ENCODE measurements at regions not wholly inside any gene's neighbourhood (a gene's known extent, or its start where the extent isn't known, plus 50 kb on each side); places are given as distances from the start of the nearest gene placed in this dataset.

DNA sequence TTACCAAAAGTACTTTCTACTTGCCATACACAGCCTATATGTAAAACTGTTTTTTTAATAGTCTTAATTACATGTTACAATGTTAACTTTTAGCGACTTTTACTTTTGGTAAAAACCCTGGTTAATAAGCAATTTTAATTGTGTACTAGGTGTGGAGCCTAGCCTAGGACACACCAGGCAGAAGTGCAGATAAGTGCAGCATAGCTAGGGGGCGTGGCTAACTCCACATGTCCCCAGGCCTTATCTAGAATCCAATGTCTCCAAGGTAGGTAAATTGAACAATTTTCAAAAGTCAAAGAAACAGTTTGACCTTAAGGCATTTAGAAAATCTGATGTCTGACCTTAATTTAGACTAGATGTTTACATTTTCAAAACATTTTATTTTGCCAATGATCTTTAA is 858.7 kb downstream of the CCSER2 start:
- Histone ChIP-seq H3K27me3 (no peaks in the 10 kb centered on the region), H3K27ac (no peak overlapping the region), H3K4me1 (no peaks in the 10 kb centered on the region), H3K4me3 (no peak overlapping the region), H3K36me3 (no peaks in the 10 kb centered on the region), H3K9me3 (no peaks in the 10 kb centered on the region)
- 89 to 93% methylated on average over 2 of the region's 2 CpGs for WGBS, 2 donors
- no peak for DNase-seq (ENCODE audit: low spot score in 2 of 2)
- TF ChIP-seq, protein P1, sequence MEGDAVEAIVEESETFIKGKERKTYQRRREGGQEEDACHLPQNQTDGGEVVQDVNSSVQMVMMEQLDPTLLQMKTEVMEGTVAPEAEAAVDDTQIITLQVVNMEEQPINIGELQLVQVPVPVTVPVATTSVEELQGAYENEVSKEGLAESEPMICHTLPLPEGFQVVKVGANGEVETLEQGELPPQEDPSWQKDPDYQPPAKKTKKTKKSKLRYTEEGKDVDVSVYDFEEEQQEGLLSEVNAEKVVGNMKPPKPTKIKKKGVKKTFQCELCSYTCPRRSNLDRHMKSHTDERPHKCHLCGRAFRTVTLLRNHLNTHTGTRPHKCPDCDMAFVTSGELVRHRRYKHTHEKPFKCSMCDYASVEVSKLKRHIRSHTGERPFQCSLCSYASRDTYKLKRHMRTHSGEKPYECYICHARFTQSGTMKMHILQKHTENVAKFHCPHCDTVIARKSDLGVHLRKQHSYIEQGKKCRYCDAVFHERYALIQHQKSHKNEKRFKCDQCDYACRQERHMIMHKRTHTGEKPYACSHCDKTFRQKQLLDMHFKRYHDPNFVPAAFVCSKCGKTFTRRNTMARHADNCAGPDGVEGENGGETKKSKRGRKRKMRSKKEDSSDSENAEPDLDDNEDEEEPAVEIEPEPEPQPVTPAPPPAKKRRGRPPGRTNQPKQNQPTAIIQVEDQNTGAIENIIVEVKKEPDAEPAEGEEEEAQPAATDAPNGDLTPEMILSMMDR (IDR thresholded peaks at IDR 0.05) = no peak
- no peak for TF ChIP-seq POLR2A (IDR thresholded peaks at IDR 0.05)
- TF ChIP-seq EP300 (IDR thresholded peaks at IDR 0.05) = no peak

GRCh38 chr10:85188770-85189484 is 860.5 kb downstream of the CCSER2 start:
- TF ChIP-seq, protein P1 (IDR thresholded peaks at IDR 0.05) = no peak
- no peak for TF ChIP-seq POLR2A (IDR thresholded peaks at IDR 0.05)
- no peak for TF ChIP-seq EP300 (IDR thresholded peaks at IDR 0.05)
- Histone ChIP-seq H3K4me1 (no peaks in the 10 kb centered on the region), H3K9me3 (no peaks in the 10 kb centered on the region), H3K27ac (no peak overlapping the region), H3K27me3 (no peaks in the 10 kb centered on the region), H3K36me3 (no peaks in the 10 kb centered on the region), H3K4me3 (no peak overlapping the region)
- 79 to 83% methylated on average over 3 of the region's 3 CpGs for WGBS, 2 donors
- DNase-seq (ENCODE audit: low spot score in 2 of 2) = no peak

DNA sequence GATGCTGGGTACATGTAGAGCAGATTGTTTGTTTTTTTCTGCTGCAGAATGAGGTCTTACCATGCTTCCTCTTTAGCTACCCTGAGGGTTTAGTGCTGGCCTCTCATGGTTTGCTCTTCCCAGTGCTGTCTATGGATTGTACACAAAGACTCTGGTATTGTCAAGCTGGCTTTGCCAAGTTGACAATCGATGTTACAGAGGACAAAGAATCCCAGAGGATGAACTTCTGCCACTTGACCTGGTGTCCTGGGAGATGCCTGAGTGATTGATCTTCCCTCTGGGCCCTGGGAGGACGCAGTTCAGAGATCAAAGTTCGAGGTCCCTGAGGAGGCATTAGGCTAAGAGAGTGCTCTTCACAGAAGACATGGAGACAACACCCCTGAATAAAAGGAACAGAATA is 865.4 kb downstream of the CCSER2 start:
- H3K36me3 ChIP-seq = no peaks in the 10 kb centered on the region
- 35 to 37% methylated on average over 3 of the region's 3 CpGs for WGBS, 2 donors
- no peaks in the 10 kb centered on the region for H3K27me3 ChIP-seq
- TF ChIP-seq, protein P1 (IDR thresholded peaks at IDR 0.05) = no peak
- no peak for TF ChIP-seq EP300 (IDR thresholded peaks at IDR 0.05)
- no peak for TF ChIP-seq POLR2A (IDR thresholded peaks at IDR 0.05)
- no peak for DNase-seq (ENCODE audit: low spot score in 2 of 2)
- no peak overlapping the region for H3K27ac ChIP-seq
- H3K4me1 ChIP-seq = no peaks in the 10 kb centered on the region
- no peaks in the 10 kb centered on the region for H3K9me3 ChIP-seq
- no peak overlapping the region for H3K4me3 ChIP-seq

DNA sequence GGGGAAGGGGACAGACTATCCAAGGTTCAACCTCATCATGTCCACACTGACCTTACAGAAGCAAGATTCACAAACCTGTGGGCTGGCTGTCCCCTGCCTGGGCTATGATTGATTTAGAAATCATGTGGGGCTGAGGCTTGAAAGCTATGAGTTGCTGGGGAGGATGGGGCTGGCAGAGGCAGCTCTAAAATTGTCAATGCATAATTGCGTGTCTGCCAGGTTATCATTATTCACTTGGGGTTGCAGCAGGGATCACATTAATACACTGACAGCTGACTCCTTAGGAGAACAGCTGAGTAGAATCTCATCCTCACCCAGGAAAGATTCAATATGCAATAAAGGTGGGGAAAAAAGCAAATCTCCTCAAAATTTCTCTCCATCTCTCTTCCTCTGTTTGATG is 866.3 kb downstream of the CCSER2 start:
- H3K4me1 ChIP-seq = no peaks in the 10 kb centered on the region
- H3K27ac ChIP-seq = no peak overlapping the region
- no peaks in the 10 kb centered on the region for H3K9me3 ChIP-seq
- TF ChIP-seq, protein P1 (IDR thresholded peaks at IDR 0.05) = no peak
- no peak for TF ChIP-seq EP300 (IDR thresholded peaks at IDR 0.05)
- no peak for TF ChIP-seq POLR2A (IDR thresholded peaks at IDR 0.05)
- no peak for DNase-seq (ENCODE audit: low spot score in 2 of 2)
- 88 to 91% methylated on average over 1 of the region's 1 CpG for WGBS, 2 donors
- no peaks in the 10 kb centered on the region for H3K27me3 ChIP-seq
- H3K4me3 ChIP-seq = no peak overlapping the region
- H3K36me3 ChIP-seq = no peaks in the 10 kb centered on the region

GRCh38 chr10:85195596-85195995 is 867.2 kb downstream of the CCSER2 start:
- H3K4me1 ChIP-seq = no peaks in the 10 kb centered on the region
- DNase-seq (ENCODE audit: low spot score in 2 of 2) = no peak
- no peaks in the 10 kb centered on the region for H3K36me3 ChIP-seq
- H3K27ac ChIP-seq = no peak overlapping the region
- WGBS, 2 donors = 95 to 97% methylated on average over 2 of the region's 2 CpGs
- H3K4me3 ChIP-seq = no peak overlapping the region
- TF ChIP-seq, protein P1 (IDR thresholded peaks at IDR 0.05) = no peak
- TF ChIP-seq POLR2A (IDR thresholded peaks at IDR 0.05) = no peak
- no peak for TF ChIP-seq EP300 (IDR thresholded peaks at IDR 0.05)
- H3K9me3 ChIP-seq = no peaks in the 10 kb centered on the region
- H3K27me3 ChIP-seq = no peaks in the 10 kb centered on the region
